ENCODE measurements at regions not wholly inside any gene's neighbourhood (a gene's known extent, or its start where the extent isn't known, plus 50 kb on each side); places are given as distances from the start of the nearest gene placed in this dataset.
"Not testable (repeated sequence)": the region's sequence is repeated elsewhere in the genome, so short reads cannot be mapped to it uniquely, and the experiment has no call there.

DNA sequence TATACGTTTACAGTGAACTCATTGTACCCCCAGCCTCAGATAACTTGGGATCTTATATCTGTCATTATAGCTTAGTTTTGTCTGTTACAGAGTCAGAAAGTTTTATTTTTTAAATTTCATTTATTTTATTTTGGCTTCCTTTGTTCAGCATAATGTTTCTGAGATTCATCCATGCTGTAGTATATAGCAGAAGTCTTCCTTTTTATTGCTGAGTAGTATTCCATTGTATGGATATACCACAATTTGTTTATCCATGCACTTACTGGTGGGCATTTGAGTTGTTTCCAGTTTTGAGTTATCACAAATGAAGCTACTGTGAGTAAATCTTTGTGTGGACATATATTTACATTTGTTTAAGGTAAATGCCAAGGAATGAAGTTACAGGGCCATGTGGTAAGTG lies 122.3 kb downstream of the ADCYAP1 start:
- H3K27me3 ChIP-seq (ENCODE audit: insufficient read depth, low read depth, severe bottlenecking), result no peaks in the 10 kb centered on the region
- no peak for DNase-seq
- H3K9me3 ChIP-seq (ENCODE audit: severe bottlenecking), result no peaks in the 10 kb centered on the region
- no peak overlapping the region for H3K4me3 ChIP-seq (ENCODE audit: low read depth, low read length)
- no peak overlapping the region for H3K27ac ChIP-seq
- no peaks in the 10 kb centered on the region for H3K36me3 ChIP-seq
- TF ChIP-seq, protein P1, sequence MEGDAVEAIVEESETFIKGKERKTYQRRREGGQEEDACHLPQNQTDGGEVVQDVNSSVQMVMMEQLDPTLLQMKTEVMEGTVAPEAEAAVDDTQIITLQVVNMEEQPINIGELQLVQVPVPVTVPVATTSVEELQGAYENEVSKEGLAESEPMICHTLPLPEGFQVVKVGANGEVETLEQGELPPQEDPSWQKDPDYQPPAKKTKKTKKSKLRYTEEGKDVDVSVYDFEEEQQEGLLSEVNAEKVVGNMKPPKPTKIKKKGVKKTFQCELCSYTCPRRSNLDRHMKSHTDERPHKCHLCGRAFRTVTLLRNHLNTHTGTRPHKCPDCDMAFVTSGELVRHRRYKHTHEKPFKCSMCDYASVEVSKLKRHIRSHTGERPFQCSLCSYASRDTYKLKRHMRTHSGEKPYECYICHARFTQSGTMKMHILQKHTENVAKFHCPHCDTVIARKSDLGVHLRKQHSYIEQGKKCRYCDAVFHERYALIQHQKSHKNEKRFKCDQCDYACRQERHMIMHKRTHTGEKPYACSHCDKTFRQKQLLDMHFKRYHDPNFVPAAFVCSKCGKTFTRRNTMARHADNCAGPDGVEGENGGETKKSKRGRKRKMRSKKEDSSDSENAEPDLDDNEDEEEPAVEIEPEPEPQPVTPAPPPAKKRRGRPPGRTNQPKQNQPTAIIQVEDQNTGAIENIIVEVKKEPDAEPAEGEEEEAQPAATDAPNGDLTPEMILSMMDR (IDR thresholded peaks at IDR 0.05; ENCODE audit: low read depth, low read length), result no peak

DNA sequence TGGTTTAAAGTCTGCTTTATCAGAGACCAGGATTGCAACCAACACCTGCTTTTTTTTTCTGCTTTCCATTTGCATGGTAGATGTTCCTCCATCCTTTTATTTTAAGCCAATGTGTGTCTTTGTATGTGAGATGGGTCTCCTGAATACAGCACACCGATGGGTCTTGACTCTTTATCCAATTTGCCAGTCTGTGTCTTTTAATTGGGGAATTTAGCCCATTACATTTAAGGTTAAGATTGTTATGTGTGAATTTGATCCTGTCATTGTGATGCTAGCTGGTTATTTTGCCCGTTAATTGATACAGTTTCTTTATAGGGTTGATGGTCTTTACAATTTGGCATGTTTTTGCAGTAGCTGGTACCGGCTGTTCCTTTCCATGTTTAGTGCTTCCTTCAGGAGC lies 128.4 kb downstream of the ADCYAP1 start:
- not testable (repeated sequence) for H3K36me3 ChIP-seq, DNase-seq, H3K27ac ChIP-seq

DNA sequence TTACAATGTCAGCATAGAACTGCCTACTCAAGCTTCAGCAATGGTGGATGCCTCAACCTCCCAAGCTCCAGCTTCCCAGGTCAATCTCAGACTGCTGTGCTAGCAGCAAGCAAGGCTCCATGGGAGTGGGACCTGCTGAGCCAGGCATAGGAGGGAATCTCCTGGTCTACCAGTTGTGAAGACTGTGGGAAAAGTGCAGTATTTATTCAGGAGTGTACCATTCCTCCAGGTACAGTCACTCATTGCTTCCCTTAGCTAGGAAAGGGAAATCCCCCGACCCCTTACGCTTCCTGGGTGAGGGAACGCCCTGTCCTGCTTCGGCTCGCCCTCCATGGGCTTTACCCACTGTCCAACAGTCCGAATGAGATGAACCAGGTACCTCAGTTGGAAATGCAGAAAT lies 130.3 kb downstream of the ADCYAP1 start:
- Histone ChIP-seq H3K36me3 (no peaks in the 10 kb centered on the region), H3K27ac (no peak overlapping the region), H3K4me3 (ENCODE audit: low read depth, low read length) (no peak overlapping the region), H3K27me3 (ENCODE audit: insufficient read depth, low read depth, severe bottlenecking) (no peaks in the 10 kb centered on the region), H3K9me3 (ENCODE audit: severe bottlenecking) (no peaks in the 10 kb centered on the region)
- TF ChIP-seq, protein P1 (IDR thresholded peaks at IDR 0.05; ENCODE audit: low read depth, low read length), result no peak
- no peak for DNase-seq

More for the DNA sequence above, 128.4 kb downstream of the ADCYAP1 start:
- H3K9me3 ChIP-seq (ENCODE audit: severe bottlenecking); H3K27me3 ChIP-seq (ENCODE audit: insufficient read depth, low read depth, severe bottlenecking); H3K4me3 ChIP-seq (ENCODE audit: low read depth, low read length): not testable (repeated sequence)

DNA sequence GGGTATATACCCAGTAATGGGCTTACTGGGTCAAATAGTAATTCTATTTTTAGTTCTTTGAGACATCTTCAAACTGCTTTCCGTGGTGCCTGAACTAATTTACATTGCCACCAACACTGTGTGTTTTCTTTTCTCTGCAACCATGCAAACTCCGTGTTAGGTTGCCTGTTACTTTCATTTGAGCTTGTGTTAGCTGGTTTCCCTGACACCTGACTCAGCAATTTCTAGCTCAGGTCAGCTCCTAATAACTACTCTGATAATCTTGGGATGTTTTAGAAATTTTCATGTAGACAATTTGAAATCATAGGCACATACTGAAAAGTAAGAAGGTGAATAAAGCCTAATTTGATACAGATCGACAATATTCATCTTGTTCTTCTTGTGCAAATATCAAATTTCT lies 132.3 kb downstream of the ADCYAP1 start:
- no peak for DNase-seq
- Histone ChIP-seq H3K36me3 (no peaks in the 10 kb centered on the region), H3K27ac (no peak overlapping the region), H3K9me3 (ENCODE audit: severe bottlenecking) (no peaks in the 10 kb centered on the region), H3K4me3 (ENCODE audit: low read depth, low read length) (no peak overlapping the region), H3K27me3 (ENCODE audit: insufficient read depth, low read depth, severe bottlenecking) (no peaks in the 10 kb centered on the region)
- TF ChIP-seq, protein P1 (IDR thresholded peaks at IDR 0.05; ENCODE audit: low read depth, low read length), result no peak

DNA sequence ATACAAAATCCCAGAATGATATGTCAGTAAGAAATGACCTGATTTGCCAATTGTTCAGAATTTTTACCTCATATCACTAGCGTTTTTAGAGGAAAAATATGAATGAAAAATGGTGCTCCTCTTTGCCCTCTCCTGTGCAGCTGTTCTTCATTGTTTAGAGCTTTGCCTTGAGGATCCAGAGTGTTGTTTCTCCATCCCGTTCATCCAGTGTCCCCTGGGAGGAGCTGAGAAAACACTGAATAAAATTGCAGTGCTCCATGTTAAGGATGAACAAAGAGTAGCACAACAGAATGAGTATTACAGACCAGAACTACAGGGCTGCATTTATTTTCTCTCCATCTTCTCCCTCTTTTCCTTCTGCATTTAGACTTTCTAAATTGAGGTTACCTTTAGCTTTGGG lies 133.1 kb downstream of the ADCYAP1 start:
- H3K27ac ChIP-seq, result no peak overlapping the region
- no peaks in the 10 kb centered on the region for H3K27me3 ChIP-seq (ENCODE audit: insufficient read depth, low read depth, severe bottlenecking)
- no peaks in the 10 kb centered on the region for H3K9me3 ChIP-seq (ENCODE audit: severe bottlenecking)
- no peak overlapping the region for H3K4me3 ChIP-seq (ENCODE audit: low read depth, low read length)
- TF ChIP-seq, protein P1 (IDR thresholded peaks at IDR 0.05; ENCODE audit: low read depth, low read length), result no peak
- DNase-seq, result no peak
- no peaks in the 10 kb centered on the region for H3K36me3 ChIP-seq

DNA sequence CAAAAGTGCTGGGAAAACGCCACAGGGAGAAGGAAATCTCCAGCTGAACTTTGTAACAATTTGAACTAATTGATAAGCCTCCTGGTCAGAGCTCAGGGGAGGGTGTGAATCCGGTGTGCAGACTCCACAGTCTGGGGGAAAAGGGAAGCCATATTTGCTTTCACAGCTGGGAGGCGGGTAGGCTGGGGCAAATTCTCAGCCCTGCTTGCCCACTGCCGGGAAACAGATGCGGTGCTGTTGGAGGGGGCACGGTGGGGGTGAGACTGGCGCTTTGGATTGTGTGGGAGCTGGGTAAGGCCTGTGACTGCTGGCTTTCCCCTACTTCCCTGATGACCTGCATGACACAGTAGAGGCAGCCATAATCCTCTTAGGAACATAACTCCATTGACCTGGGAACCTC lies 134.8 kb downstream of the ADCYAP1 start:
- no peaks in the 10 kb centered on the region for H3K27me3 ChIP-seq (ENCODE audit: insufficient read depth, low read depth, severe bottlenecking)
- no peaks in the 10 kb centered on the region for H3K36me3 ChIP-seq
- DNase-seq, result no peak
- H3K4me3 ChIP-seq (ENCODE audit: low read depth, low read length), result no peak overlapping the region
- no peak overlapping the region for H3K27ac ChIP-seq
- H3K9me3 ChIP-seq (ENCODE audit: severe bottlenecking), result no peaks in the 10 kb centered on the region
- TF ChIP-seq, protein P1 (IDR thresholded peaks at IDR 0.05; ENCODE audit: low read depth, low read length), result no peak

DNA sequence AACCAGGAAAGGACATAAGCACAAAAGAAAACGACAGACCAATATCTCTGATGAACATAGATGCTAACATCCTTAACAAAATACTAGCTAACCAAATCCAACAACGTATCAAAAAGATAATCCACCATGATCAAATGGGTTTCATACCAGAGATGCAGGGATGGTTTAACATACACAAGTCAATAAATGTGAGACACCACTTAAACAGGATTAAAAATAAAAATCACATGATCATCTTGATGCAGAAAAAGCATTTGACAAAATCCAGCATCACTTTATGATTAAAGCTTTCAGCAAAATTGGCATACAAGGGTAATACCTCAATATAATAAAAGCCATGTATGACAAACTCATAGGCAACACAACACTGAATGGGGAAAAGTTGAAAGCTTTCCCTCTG lies 138.4 kb downstream of the ADCYAP1 start:
- H3K9me3 ChIP-seq (ENCODE audit: severe bottlenecking); H3K27ac ChIP-seq; H3K27me3 ChIP-seq (ENCODE audit: insufficient read depth, low read depth, severe bottlenecking); H3K4me3 ChIP-seq (ENCODE audit: low read depth, low read length); H3K36me3 ChIP-seq; DNase-seq: not testable (repeated sequence)
